ENCODE measurements at regions not wholly inside any gene's neighbourhood (a gene's known extent, or its start where the extent isn't known, plus 50 kb on each side); places are given as distances from the start of the nearest gene placed in this dataset.

- no peak for TF ChIP-seq EZH2phosphoT487 (IDR thresholded peaks at IDR 0.05; ENCODE audit: low read depth)
- TF ChIP-seq, protein P1, sequence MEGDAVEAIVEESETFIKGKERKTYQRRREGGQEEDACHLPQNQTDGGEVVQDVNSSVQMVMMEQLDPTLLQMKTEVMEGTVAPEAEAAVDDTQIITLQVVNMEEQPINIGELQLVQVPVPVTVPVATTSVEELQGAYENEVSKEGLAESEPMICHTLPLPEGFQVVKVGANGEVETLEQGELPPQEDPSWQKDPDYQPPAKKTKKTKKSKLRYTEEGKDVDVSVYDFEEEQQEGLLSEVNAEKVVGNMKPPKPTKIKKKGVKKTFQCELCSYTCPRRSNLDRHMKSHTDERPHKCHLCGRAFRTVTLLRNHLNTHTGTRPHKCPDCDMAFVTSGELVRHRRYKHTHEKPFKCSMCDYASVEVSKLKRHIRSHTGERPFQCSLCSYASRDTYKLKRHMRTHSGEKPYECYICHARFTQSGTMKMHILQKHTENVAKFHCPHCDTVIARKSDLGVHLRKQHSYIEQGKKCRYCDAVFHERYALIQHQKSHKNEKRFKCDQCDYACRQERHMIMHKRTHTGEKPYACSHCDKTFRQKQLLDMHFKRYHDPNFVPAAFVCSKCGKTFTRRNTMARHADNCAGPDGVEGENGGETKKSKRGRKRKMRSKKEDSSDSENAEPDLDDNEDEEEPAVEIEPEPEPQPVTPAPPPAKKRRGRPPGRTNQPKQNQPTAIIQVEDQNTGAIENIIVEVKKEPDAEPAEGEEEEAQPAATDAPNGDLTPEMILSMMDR (IDR thresholded peaks at IDR 0.05; ENCODE audit: low read depth, low read length): no peak
- no peaks in the 10 kb centered on the region for H3K27me3 ChIP-seq (ENCODE audit: low read depth, low read length)
- H2AFZ ChIP-seq (ENCODE audit: low read depth, low read length): no peak overlapping the region
- no peak overlapping the region for H3K27ac ChIP-seq (ENCODE audit: low read length)
- H4K20me1 ChIP-seq (ENCODE audit: insufficient read depth, low read length): no peaks in the 10 kb centered on the region
- H3K36me3 ChIP-seq (replicated peaks; ENCODE audit: low read depth, low read length): no peaks in the 10 kb centered on the region
- H3K9ac ChIP-seq (ENCODE audit: low read length): no peak overlapping the region
- H3K79me2 ChIP-seq (ENCODE audit: low read length): no peaks in the 10 kb centered on the region
- H3K4me2 ChIP-seq (ENCODE audit: low read length): no peak overlapping the region
- H3K4me1 ChIP-seq (ENCODE audit: low read length): no peaks in the 10 kb centered on the region
- no peaks in the 10 kb centered on the region for H3K9me3 ChIP-seq (ENCODE audit: insufficient read depth, low read length)
- no peak overlapping the region for H3K4me3 ChIP-seq (ENCODE audit: low read length)
Measured at GRCh38 chr6:164791498-164791897, 517.9 kb downstream of the C6orf118 start.

DNA sequence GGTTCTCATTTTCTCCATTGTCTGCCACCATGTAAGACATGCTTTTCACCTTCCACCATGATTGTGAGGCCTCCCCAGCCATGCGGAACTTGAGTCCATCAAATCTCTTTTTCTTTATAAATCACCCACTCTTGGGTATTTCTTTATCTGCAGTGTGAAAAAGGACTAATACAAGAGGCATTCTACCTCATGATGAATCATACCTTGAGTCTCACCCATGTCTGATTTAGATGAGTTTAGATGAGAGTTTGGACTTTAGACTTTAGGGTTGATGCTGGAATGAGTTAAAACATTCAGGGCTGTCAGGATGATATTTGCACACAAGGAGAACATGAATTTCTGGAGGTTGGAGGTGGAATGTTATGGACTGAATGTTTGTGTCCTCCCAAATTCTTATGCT lies 545.6 kb downstream of the C6orf118 start:
- TF ChIP-seq, protein P1 (IDR thresholded peaks at IDR 0.05; ENCODE audit: low read depth, low read length): no peak
- no peak for TF ChIP-seq EZH2phosphoT487 (IDR thresholded peaks at IDR 0.05; ENCODE audit: low read depth)
- Histone ChIP-seq H2AFZ (ENCODE audit: low read depth, low read length) (no peak overlapping the region), H3K9ac (ENCODE audit: low read length) (no peak overlapping the region), H3K4me1 (ENCODE audit: low read length) (no peaks in the 10 kb centered on the region), H3K36me3 (replicated peaks; ENCODE audit: low read depth, low read length) (no peaks in the 10 kb centered on the region), H3K27me3 (ENCODE audit: low read depth, low read length) (no peaks in the 10 kb centered on the region), H3K4me2 (ENCODE audit: low read length) (no peak overlapping the region), H3K27ac (ENCODE audit: low read length) (no peak overlapping the region), H3K79me2 (ENCODE audit: low read length) (no peaks in the 10 kb centered on the region), H4K20me1 (ENCODE audit: insufficient read depth, low read length) (no peaks in the 10 kb centered on the region), H3K9me3 (ENCODE audit: insufficient read depth, low read length) (no peaks in the 10 kb centered on the region), H3K4me3 (ENCODE audit: low read length) (no peak overlapping the region)

- H2AFZ ChIP-seq (ENCODE audit: low read depth, low read length): no peak overlapping the region
- H3K27me3 ChIP-seq (ENCODE audit: low read depth, low read length): no peaks in the 10 kb centered on the region
- H3K4me1 ChIP-seq (ENCODE audit: low read length): no peaks in the 10 kb centered on the region
- no peak overlapping the region for H3K4me2 ChIP-seq (ENCODE audit: low read length)
- no peaks in the 10 kb centered on the region for H3K9me3 ChIP-seq (ENCODE audit: insufficient read depth, low read length)
- H3K36me3 ChIP-seq (replicated peaks; ENCODE audit: low read depth, low read length): no peaks in the 10 kb centered on the region
- no peak overlapping the region for H3K4me3 ChIP-seq (ENCODE audit: low read length)
- no peak overlapping the region for H3K27ac ChIP-seq (ENCODE audit: low read length)
- TF ChIP-seq, protein P1 (IDR thresholded peaks at IDR 0.05; ENCODE audit: low read depth, low read length): no peak
- TF ChIP-seq EZH2phosphoT487 (IDR thresholded peaks at IDR 0.05; ENCODE audit: low read depth): no peak
- H3K9ac ChIP-seq (ENCODE audit: low read length): no peak overlapping the region
- no peaks in the 10 kb centered on the region for H4K20me1 ChIP-seq (ENCODE audit: insufficient read depth, low read length)
- H3K79me2 ChIP-seq (ENCODE audit: low read length): no peaks in the 10 kb centered on the region
Measured at GRCh38 chr6:164757451-164757850, 552.0 kb downstream of the C6orf118 start.

GRCh38 chr6:164756723-164757122 lies 552.7 kb downstream of the C6orf118 start:
- no peak for TF ChIP-seq EZH2phosphoT487 (IDR thresholded peaks at IDR 0.05; ENCODE audit: low read depth)
- TF ChIP-seq, protein P1 (IDR thresholded peaks at IDR 0.05; ENCODE audit: low read depth, low read length): no peak

More at GRCh38 chr6:164756723-164757122, 552.7 kb downstream of the C6orf118 start:
- H3K4me3 ChIP-seq (ENCODE audit: low read length): no peak overlapping the region
- no peak overlapping the region for H3K27ac ChIP-seq (ENCODE audit: low read length)
- no peaks in the 10 kb centered on the region for H3K9me3 ChIP-seq (ENCODE audit: insufficient read depth, low read length)
- no peaks in the 10 kb centered on the region for H3K79me2 ChIP-seq (ENCODE audit: low read length)
- H2AFZ ChIP-seq (ENCODE audit: low read depth, low read length): no peak overlapping the region
- no peak overlapping the region for H3K9ac ChIP-seq (ENCODE audit: low read length)
- no peak overlapping the region for H3K4me2 ChIP-seq (ENCODE audit: low read length)
- no peaks in the 10 kb centered on the region for H3K36me3 ChIP-seq (replicated peaks; ENCODE audit: low read depth, low read length)
- H3K27me3 ChIP-seq (ENCODE audit: low read depth, low read length): no peaks in the 10 kb centered on the region
- H3K4me1 ChIP-seq (ENCODE audit: low read length): no peaks in the 10 kb centered on the region
- H4K20me1 ChIP-seq (ENCODE audit: insufficient read depth, low read length): no peaks in the 10 kb centered on the region
